Colonic mucosa (tissue), 4 donors: ENCODE measurements at regions not wholly inside any gene's neighbourhood (a gene's known extent, or its start where the extent isn't known, plus 50 kb on each side); places are given as distances from the start of the nearest gene placed in this dataset.

ENCODE experiments used
- DNase-seq: peaks from one replicate; pipeline ENCODE4 v3.0.0-alpha.2; 2020
- H3K27ac ChIP-seq: fragments of 200-600 bp; one replicate; pipeline ENCODE4 v1.8.0; 2021
- H3K27me3 ChIP-seq: fragments of 200-600 bp; one replicate; pipeline ENCODE4 v1.8.0; 2021
- H3K36me3 ChIP-seq: fragments of 200-600 bp; one replicate; pipeline ENCODE4 v1.8.0; 2021
- H3K4me1 ChIP-seq: fragments of 200-600 bp; one replicate; pipeline ENCODE4 v1.8.0; 2021; ENCODE audit warnings: mild to moderate bottlenecking
- H3K4me3 ChIP-seq: fragments of 200-600 bp; one replicate; pipeline ENCODE4 v1.8.0; 2021
- H3K9ac ChIP-seq, 2 donors: one replicate each; pipeline ENCODE4 v1.7.0; 2013; ENCODE audit warnings: control low read depth in 2 of 2, low read depth in 2 of 2, low read length in 2 of 2
- H3K9me3 ChIP-seq: fragments of 200-600 bp; one replicate; pipeline ENCODE4 v1.8.0; 2021
- intact Hi-C: fragments of 100-400 bp; cut with DNase I; formaldehyde crosslinking; loops from one replicate; pipeline ENCODE4 v1.14.1; 2022
- TF ChIP-seq, protein P1 (sequence below): fragments of 200-600 bp; IDR thresholded peaks from one replicate; pipeline ENCODE4 v1.8.0; 2022; ENCODE audit warnings: antibody characterized with exemption, mild to moderate bottlenecking
- donor health status: healthy.
- donor health status: DM: no; HTN: no; CAD: no.
- donor health status: DM: no; HTN: no; CAD: no.

DNA sequence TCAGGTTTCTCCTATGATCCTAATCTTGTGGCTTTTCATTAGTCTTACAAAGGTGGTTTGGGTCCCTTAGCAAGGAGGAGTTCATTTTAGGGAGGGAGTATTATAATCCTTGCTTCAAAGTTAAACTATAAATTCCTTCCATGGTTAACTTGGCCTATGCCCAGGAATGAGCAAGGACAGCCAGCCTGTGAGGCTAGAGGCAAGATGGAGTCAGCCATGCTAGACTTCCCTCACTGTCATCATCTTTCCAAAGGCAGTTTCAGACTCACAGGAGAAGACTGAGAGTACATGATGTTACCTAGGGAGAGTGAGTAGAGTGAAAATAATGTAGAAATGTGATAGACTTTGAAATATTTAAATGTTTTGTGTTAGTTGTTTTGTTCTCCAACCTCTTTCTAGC, 192.3 kb downstream of the GPAT3 start:
- Histone ChIP-seq H3K27ac (no peak overlapping the region), H3K4me3 (no peak overlapping the region), H3K9ac (no peak overlapping the region), H3K4me1 (no peaks in the 10 kb centered on the region), H3K9me3 (no peaks in the 10 kb centered on the region), H3K36me3 (no peaks in the 10 kb centered on the region), H3K27me3 (no peaks in the 10 kb centered on the region)
- TF ChIP-seq, protein P1, sequence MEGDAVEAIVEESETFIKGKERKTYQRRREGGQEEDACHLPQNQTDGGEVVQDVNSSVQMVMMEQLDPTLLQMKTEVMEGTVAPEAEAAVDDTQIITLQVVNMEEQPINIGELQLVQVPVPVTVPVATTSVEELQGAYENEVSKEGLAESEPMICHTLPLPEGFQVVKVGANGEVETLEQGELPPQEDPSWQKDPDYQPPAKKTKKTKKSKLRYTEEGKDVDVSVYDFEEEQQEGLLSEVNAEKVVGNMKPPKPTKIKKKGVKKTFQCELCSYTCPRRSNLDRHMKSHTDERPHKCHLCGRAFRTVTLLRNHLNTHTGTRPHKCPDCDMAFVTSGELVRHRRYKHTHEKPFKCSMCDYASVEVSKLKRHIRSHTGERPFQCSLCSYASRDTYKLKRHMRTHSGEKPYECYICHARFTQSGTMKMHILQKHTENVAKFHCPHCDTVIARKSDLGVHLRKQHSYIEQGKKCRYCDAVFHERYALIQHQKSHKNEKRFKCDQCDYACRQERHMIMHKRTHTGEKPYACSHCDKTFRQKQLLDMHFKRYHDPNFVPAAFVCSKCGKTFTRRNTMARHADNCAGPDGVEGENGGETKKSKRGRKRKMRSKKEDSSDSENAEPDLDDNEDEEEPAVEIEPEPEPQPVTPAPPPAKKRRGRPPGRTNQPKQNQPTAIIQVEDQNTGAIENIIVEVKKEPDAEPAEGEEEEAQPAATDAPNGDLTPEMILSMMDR, result no peak
- intact Hi-C loops, result no loop called here
- no peak for DNase-seq

DNA sequence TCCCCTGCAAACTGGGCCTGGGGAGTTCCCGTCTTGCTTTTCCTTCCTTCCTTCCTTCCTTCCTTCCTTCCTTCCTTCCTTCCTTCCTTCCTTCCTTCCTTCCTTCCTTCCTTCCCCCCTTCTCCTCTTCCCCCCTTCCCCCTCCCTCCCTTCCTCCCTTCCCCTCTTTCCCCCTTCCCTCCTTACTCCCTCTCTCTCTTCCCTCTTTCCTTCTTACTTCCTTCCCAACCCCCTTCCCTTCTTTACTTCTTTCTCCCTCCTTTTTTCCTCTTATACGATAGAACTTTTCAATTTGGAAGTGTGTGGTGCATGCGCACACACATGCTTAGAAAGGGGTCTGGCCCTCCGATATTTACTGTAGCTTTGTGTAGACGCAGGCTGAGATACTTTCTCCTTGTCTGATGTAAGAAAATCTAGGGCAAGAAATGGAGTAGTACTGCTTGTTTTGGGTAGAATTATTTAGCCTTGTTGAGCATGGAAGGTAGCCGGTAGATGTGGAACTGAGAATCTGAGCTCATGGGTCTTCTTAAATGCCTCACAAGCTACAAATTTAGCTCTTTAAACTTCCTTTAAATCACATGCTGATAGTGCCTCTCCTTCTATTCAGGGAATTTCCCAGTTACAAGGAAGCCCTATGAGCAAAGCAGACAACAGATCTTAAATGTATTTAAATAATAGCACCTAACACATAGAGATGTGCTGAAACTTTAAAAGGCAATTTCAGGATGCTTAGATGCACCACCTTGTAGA, 189.6 kb downstream of the GPAT3 start:
- intact Hi-C loops, result no loop called here
- no peak overlapping the region for H3K4me3 ChIP-seq
- no peak overlapping the region for H3K27ac ChIP-seq
- H3K27me3 ChIP-seq, result no peaks in the 10 kb centered on the region
- DNase-seq, result no peak
- H3K36me3 ChIP-seq, result no peaks in the 10 kb centered on the region
- H3K9me3 ChIP-seq, result no peaks in the 10 kb centered on the region
- TF ChIP-seq, protein P1, result no peak
- no peaks in the 10 kb centered on the region for H3K4me1 ChIP-seq
- H3K9ac ChIP-seq, result no peak overlapping the region

DNA sequence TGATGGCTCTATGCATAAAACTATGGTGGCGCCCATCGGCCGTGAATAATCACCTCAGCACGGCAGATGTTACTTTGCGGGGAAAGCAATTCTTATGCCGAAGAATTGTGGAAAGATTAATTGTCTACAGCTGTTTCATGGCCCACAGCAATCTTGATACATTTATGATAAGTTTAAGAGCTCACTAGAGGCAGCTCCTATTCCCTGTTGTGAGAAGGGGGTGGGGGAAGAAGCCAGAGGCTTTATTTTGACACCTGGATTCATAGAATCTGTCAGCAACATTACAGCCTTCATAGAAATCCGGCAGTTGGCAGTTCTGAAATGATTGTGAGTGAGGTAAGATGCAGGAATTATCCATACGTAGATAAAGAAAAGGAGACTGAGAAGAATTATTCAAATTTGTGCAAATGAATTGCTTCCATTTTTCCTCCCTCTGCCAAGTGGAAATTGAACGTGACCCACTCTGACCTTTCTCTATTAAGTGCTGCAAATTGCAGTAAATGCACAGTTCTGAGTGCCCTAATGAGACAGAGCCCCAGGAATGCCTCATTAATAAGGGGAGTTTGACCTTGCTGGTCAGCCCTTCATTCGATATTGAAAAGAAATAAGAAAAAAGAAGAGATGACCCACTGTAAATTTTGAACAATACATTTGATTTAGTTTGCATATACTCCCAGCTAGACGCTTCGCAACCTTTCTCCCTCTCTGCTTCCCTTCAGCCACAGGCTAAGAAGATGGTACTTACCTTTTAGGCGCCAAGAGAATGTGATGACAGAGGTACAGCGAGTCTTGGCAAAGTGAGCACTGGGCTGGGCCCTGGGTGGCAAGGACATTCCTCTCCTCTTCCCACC, 188.8 kb downstream of the GPAT3 start:
- Histone ChIP-seq H3K36me3 (no peaks in the 10 kb centered on the region), H3K27ac (no peak overlapping the region), H3K9me3 (no peaks in the 10 kb centered on the region), H3K27me3 (no peaks in the 10 kb centered on the region), H3K9ac (no peak overlapping the region), H3K4me1 (no peaks in the 10 kb centered on the region), H3K4me3 (no peak overlapping the region)
- intact Hi-C loops, result no loop called here
- TF ChIP-seq, protein P1, result no peak
- no peak for DNase-seq

DNA sequence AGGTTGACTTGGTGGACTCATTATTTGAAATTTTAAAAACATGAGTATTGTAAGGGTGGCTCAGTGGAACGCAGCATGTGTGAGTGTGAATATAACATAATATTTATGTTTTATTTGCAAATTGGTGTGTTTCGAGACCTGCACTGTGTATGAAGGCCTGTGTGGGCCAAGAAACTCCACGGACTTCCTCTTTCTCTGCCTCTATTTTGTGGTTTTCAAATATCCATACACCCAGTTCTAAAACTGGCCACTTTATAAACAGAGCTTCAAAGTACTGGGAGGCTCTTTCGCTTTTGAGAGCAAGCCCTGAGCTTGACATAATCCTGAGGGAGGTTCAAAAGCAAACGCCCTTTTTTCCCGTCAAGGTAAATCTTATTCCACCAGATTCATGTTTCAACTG, 187.7 kb downstream of the GPAT3 start:
- intact Hi-C loops, result no loop called here
- H3K9me3 ChIP-seq, result no peaks in the 10 kb centered on the region
- no peak overlapping the region for H3K27ac ChIP-seq
- no peaks in the 10 kb centered on the region for H3K27me3 ChIP-seq
- H3K4me1 ChIP-seq, result no peaks in the 10 kb centered on the region
- H3K9ac ChIP-seq, result no peak overlapping the region
- no peaks in the 10 kb centered on the region for H3K36me3 ChIP-seq
- TF ChIP-seq, protein P1, result no peak
- DNase-seq, result no peak
- no peak overlapping the region for H3K4me3 ChIP-seq

DNA sequence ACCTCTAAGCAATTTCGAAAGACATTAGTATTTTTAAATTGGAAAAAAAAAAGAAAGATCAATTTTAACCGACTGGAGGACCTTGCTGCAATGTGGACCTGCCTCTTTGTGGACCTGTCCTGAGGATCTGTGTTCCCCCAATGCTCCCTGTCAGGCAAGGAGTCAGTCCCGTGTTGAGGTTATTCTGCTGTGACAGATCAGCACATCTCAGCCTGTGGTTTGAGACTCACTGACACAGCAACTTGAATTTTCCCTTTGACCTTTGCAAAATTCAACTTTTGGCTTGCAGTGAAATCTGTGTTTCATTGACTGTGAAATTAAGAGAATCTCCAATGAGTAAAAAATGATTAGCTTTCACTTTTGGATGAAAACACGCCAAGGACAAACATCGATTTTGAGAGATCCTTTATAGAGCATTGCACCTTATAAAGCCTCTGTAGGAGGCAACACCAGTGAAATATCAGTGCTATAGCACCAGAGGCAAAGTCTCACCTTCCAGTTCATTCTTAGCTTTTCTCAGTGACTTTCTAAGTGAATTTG, 186.9 kb downstream of the GPAT3 start:
- Histone ChIP-seq H3K36me3 (no peaks in the 10 kb centered on the region), H3K9me3 (no peaks in the 10 kb centered on the region), H3K4me3 (no peak overlapping the region), H3K27me3 (no peaks in the 10 kb centered on the region), H3K27ac (no peak overlapping the region), H3K4me1 (no peaks in the 10 kb centered on the region), H3K9ac (no peak overlapping the region)
- intact Hi-C loops, result no loop called here
- TF ChIP-seq, protein P1, result no peak
- DNase-seq, result no peak
